Endothelial cell of umbilical vein (primary cell): ENCODE measurements at regions not wholly inside any gene's neighbourhood (a gene's known extent, or its start where the extent isn't known, plus 50 kb on each side); places are given as distances from the start of the nearest gene placed in this dataset.

Experiments used
- BruUV-seq: library from RNA; stranded (reverse); fragments of 400-500 nt; replicated peaks from 2 replicates; lab custom pipeline; 2021; lab: Mats Ljungman, UMichigan
- CTCF ChIA-PET: fragments of 300-600, 350-600 bp; sonication (Branson Sonifier 250); formaldehyde crosslinking; loops from one replicate; lab custom pipeline; 2021; ENCODE audit warnings: antibody characterized with exemption, inconsistent platforms; lab: Charles Lee
- POLR2A ChIA-PET: fragments of 300-600, 350-600 bp; sonication (Branson Sonifier 250); formaldehyde crosslinking; loops from one replicate; lab custom pipeline; 2021; ENCODE audit warnings: antibody characterized with exemption, inconsistent platforms; lab: Charles Lee
- DNase-seq: peaks from one replicate; pipeline ENCODE4 v3.0.0-alpha.2; 2011; ENCODE audit warnings: low read depth, low spot score
- FAIRE-seq: peaks from 2 replicates; lab custom pipeline; 2011; peaks lifted over from hg19 to GRCh38; lab: Jason Lieb, UNC
- H2AFZ ChIP-seq: 2 replicates; pipeline ENCODE4 v1.6.0; 2012; ENCODE audit warnings: low read depth, low read length, control low read depth, inconsistent platforms
- H3K27ac ChIP-seq: 2 replicates; pipeline ENCODE4 v1.5.1; 2011; ENCODE audit warnings: low read depth, mild to moderate bottlenecking, control low read depth, low read length, moderate library complexity; ENCODE audit not compliant: insufficient read depth
- H3K27me3 ChIP-seq, 2 experiments: 2 replicates each; pipeline versions ENCODE4 v1.6.0 to v1.6.1; 2011; ENCODE audit warnings: low read length in 2 of 2, mixed read lengths in 1 of 2; ENCODE audit not compliant: control insufficient read depth in 2 of 2, insufficient read depth in 2 of 2
- H3K36me3 ChIP-seq, 2 experiments: 2 replicates in 1 of 2; 3 replicates in 1 of 2; pipeline ENCODE4 v1.5.1; 2011; ENCODE audit warnings: low read length in 2 of 2, mild to moderate bottlenecking in 1 of 2, moderate library complexity in 1 of 2; ENCODE audit not compliant: control insufficient read depth in 2 of 2, insufficient read depth in 2 of 2; ENCODE audit errors: extremely low read depth in 1 of 2
- H3K4me1 ChIP-seq: 3 replicates; pipeline ENCODE4 v1.5.1; 2011; ENCODE audit warnings: mild to moderate bottlenecking, low read length; ENCODE audit not compliant: control insufficient read depth, insufficient read depth; ENCODE audit errors: extremely low read depth
- H3K4me2 ChIP-seq: 2 replicates; pipeline ENCODE4 v1.6.1; 2011; ENCODE audit warnings: low read length, control low read depth, mixed read lengths; ENCODE audit not compliant: insufficient read depth
- H3K4me3 ChIP-seq, 3 experiments: fragments of 200-600 bp in 1 of 3; sonication (generic), shearing (Covaris generic) in 1 of 3; replicated peaks in 1 of 3; 2 replicates each; pipeline ENCODE4 v1.5.1; 2011 to 2016; ENCODE audit warnings: control low read depth in 3 of 3, low read length in 3 of 3, mild to moderate bottlenecking in 2 of 3, inconsistent platforms in 1 of 3, low read depth in 1 of 3, moderate library complexity in 1 of 3; ENCODE audit not compliant: insufficient read depth in 1 of 3
- H3K79me2 ChIP-seq: 2 replicates; pipeline ENCODE4 v1.6.0; 2012; ENCODE audit warnings: low read length, inconsistent platforms; ENCODE audit not compliant: control insufficient read depth, insufficient read depth
- H3K9ac ChIP-seq: replicated peaks from 2 replicates; pipeline ENCODE3; 2011; ENCODE audit warnings: low read length, control low read depth; ENCODE audit not compliant: insufficient read depth; ENCODE audit errors: extremely low read depth
- H3K9me1 ChIP-seq: replicated peaks from 3 replicates; pipeline ENCODE4 v1.6.0; 2011; ENCODE audit warnings: mild to moderate bottlenecking, low read length; ENCODE audit not compliant: control insufficient read depth, insufficient read depth; ENCODE audit errors: extremely low read depth
- H3K9me3 ChIP-seq: replicated peaks from 2 replicates; pipeline ENCODE4 v1.5.1; 2012; ENCODE audit warnings: low read length, inconsistent platforms; ENCODE audit not compliant: control insufficient read depth, insufficient read depth
- H4K20me1 ChIP-seq: replicated peaks from 2 replicates; pipeline ENCODE3; 2011; ENCODE audit warnings: mild to moderate bottlenecking, low read length; ENCODE audit not compliant: control insufficient read depth, insufficient read depth; ENCODE audit errors: extremely low read depth
- CTCF ChIP-seq, 2 donors: IDR thresholded peaks; 1 replicate in 1 of 2; 2 replicates in 1 of 2; pipeline ENCODE4 v1.5.1; 2011; ENCODE audit warnings: low read length in 2 of 2, mild to moderate bottlenecking in 2 of 2, moderate library complexity in 2 of 2, control low read depth in 1 of 2, inconsistent platforms in 1 of 2, low read depth in 1 of 2; ENCODE audit not compliant: insufficient read depth in 1 of 2; ENCODE audit errors: extremely low read depth in 1 of 2
- EZH2 ChIP-seq: IDR thresholded peaks from 2 replicates; pipeline ENCODE4 v1.6.1; 2012; ENCODE audit warnings: borderline replicate concordance, low read depth, mild to moderate bottlenecking, moderate library complexity, low read length, inconsistent platforms; ENCODE audit not compliant: severe bottlenecking
- FOS ChIP-seq: IDR thresholded peaks from 2 replicates; pipeline ENCODE4 v1.6.1; 2011; ENCODE audit warnings: mild to moderate bottlenecking, low read length, moderate library complexity, borderline replicate concordance; ENCODE audit not compliant: insufficient read depth
- GATA2 ChIP-seq: IDR thresholded peaks from 2 replicates; pipeline ENCODE4 v1.7.0; 2011; ENCODE audit warnings: low read depth, mild to moderate bottlenecking, moderate library complexity, mixed read lengths, low read length; ENCODE audit not compliant: insufficient read length, insufficient read depth
- JUN ChIP-seq: IDR thresholded peaks from 2 replicates; pipeline ENCODE4 v1.6.1; 2011; ENCODE audit warnings: borderline replicate concordance, low read depth; ENCODE audit not compliant: insufficient read length, insufficient read depth
- MYC ChIP-seq: IDR thresholded peaks from one replicate; pipeline ENCODE4 v1.6.1; 2011; ENCODE audit warnings: mild to moderate bottlenecking, low read depth, low read length
- POLR2A ChIP-seq: IDR thresholded peaks from 2 replicates; pipeline ENCODE4 v1.6.1; 2012; ENCODE audit warnings: low read depth, mild to moderate bottlenecking, control low read depth, low read length
- POLR2AphosphoS5 ChIP-seq: IDR thresholded peaks from 2 replicates; pipeline ENCODE4 v1.6.1; 2012; ENCODE audit warnings: low read depth, mild to moderate bottlenecking, control low read depth, low read length, moderate library complexity; ENCODE audit not compliant: insufficient read depth
- dilution Hi-C: fragments of 300-500 bp; cut with MboI; formaldehyde crosslinking; loops from one replicate; pipeline ENCODE4 v1.15.0; 2019; ENCODE audit warnings: low sequenced_read_pairs; ENCODE audit not compliant: extremely low pct_ligation_motif_present
- intact Hi-C: fragments of 100-400 bp; cut with micrococcal nuclease; formaldehyde crosslinking; loops from one replicate; pipeline ENCODE4 v1.10.0; 2022
- TF ChIP-seq, protein P1 (sequence below): IDR thresholded peaks from 2 replicates; pipeline ENCODE4 v1.6.1; 2011; ENCODE audit not compliant: insufficient read depth, insufficient read length

- POLR2A ChIA-PET, result no interaction called here
Observed at GRCh38 chr6:74871757-74872156, 334.1 kb downstream of the COL12A1 start.

More at GRCh38 chr6:74871757-74872156, 334.1 kb downstream of the COL12A1 start:
- no peaks in the 10 kb centered on the region for H3K36me3 ChIP-seq
- no peaks in the 10 kb centered on the region for H3K27me3 ChIP-seq
- H3K9me1 ChIP-seq, result no peaks in the 10 kb centered on the region
- no peaks in the 10 kb centered on the region for H4K20me1 ChIP-seq
- peaks cover 6% of the 10 kb centered on the region for H3K4me1 ChIP-seq
- H3K79me2 ChIP-seq, result no peaks in the 10 kb centered on the region
- no peak for FAIRE-seq
- no peak overlapping the region for H3K4me3 ChIP-seq
- dilution Hi-C loops, result no loop called here
- intact Hi-C loops, result no loop called here
- no peak overlapping the region for H3K9ac ChIP-seq
- no peak overlapping the region for H3K4me2 ChIP-seq
- DNase-seq, result no peak
- H3K27ac ChIP-seq, result no peak overlapping the region
- H3K9me3 ChIP-seq, result no peaks in the 10 kb centered on the region
- no TSS peak for BruUV-seq
- TF ChIP-seq POLR2AphosphoS5 (no peak), POLR2A (no peak), CTCF (IDR thresholded peaks at IDR 0.05; ENCODE audit: extremely low read depth in 1 of 2, insufficient read depth in 1 of 2, low read depth in 1 of 2, low read length in 2 of 2) (no peak), JUN (no peak), MYC (no peak), GATA2 (no peak), FOS (no peak), EZH2 (no peak)
- TF ChIP-seq, protein P1, sequence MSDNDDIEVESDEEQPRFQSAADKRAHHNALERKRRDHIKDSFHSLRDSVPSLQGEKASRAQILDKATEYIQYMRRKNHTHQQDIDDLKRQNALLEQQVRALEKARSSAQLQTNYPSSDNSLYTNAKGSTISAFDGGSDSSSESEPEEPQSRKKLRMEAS, result no peak
- H2AFZ ChIP-seq, result no peak overlapping the region
- CTCF ChIA-PET, result no interaction called here
